ENCODE measurements at regions not wholly inside any gene's neighbourhood (a gene's known extent, or its start where the extent isn't known, plus 50 kb on each side); places are given as distances from the start of the nearest gene placed in this dataset.
"Not testable (repeated sequence)": the region's sequence is repeated elsewhere in the genome, so short reads cannot be mapped to it uniquely, and the experiment has no call there.

DNA sequence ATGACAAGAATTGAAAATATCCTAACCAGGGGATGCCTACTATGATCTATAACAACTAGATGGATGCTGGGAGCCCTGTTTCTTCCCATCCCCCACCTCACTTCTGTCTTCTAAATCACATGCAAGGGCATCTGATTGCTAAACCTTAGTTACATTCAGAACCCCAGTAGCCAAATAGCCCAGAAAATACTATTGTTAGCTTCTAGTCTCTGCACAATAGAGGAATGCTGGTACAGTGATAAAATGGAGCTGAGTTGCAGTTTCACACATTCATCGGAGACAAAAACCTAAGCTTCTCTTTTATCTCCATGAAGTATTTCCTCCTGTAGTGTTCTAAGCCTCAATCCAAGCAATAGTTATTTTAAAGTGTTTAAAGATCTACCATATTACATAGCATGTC, 942.9 kb downstream of the RPS29 start:
- no peak for DNase-seq (ENCODE audit: low read depth)
- in situ Hi-C loops (cut with HindIII; ENCODE audit: low pct_unique_long_range_greater_than_20kb, low sequenced_read_pairs) = no loop called here

DNA sequence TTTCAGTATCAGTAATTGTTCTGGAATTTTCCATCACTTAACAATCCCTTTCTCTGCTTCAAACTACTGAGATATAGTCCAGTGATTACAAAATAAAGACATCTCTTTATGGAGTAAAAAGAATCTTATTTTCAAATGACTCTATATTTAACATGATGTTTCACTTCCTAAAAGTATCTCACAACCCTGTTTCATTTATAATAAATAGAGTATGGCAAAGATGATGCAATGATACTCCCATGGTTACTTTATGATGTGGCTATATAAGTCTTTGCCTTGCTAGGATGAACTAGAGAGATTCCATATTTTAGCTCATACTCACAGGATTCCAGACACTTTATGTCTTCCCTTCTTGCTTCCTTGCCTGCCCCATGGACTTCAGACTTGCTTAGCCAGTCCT, 953.5 kb upstream of the MDGA2 start:
- in situ Hi-C loops (cut with HindIII; ENCODE audit: low pct_unique_long_range_greater_than_20kb, low sequenced_read_pairs) = no loop called here
- no peak for DNase-seq (ENCODE audit: low read depth)

DNA sequence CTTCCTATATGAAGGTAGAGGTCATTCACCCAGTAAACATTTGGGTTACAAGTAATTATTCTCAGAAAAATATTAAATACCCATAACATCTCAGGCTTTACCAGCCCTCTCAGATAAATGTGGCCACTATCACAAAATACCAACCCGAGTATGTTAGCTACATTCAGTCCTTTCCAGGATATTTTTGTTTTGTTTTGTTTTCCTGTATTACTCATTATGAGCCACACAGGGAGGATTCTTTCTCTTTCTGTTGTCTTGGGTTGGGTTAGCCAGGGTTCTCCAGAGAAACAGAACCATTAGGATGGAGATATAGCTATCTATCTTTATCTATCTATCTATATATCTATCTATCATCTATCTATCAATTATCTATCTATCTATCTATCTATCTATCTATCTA, 947.6 kb upstream of the MDGA2 start:
- in situ Hi-C loops (cut with HindIII; ENCODE audit: low pct_unique_long_range_greater_than_20kb, low sequenced_read_pairs) = no loop called here
- no peak for DNase-seq (ENCODE audit: low read depth)

DNA sequence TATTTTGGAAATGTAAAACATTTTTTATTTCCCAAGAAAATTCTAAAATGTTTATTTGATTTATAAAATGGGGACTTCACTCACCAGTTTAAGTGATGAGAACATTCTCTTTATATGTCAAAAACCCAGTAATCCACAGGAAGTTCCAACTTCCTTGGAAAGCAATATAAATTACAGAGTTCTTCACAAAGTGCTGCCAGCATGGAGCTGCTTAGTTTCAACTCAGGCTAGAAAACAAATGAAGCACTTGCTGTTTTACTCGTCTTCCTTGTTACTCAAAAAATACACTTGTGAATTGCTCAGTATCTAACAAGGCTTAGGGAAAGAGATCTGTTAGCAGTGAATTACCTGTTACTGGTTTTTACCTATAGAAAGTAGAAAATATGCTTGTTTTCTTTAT, 942.7 kb upstream of the MDGA2 start:
- no peak for DNase-seq (ENCODE audit: low read depth)
- in situ Hi-C loops (cut with HindIII; ENCODE audit: low pct_unique_long_range_greater_than_20kb, low sequenced_read_pairs) = no loop called here

DNA sequence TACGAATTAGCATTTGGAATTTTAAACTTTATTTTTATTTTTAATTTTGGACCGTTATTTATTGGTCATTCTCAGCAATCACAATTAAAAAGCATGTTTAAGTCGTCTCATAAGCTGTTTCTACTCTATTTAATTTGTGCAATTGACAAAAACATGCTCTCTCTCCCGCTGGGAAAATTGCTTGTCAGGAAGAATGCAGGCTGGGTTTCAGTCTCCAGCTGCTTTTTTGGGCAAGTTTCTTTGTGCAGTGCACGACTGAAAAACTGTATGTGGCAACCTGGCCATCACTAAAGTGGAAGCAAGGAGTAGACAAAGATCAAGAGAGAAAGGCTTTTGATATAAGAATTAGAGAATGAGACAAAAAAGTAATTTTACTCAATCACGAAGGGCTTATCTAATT, 941.5 kb upstream of the MDGA2 start:
- no peak for DNase-seq (ENCODE audit: low read depth)
- in situ Hi-C loops (cut with HindIII; ENCODE audit: low pct_unique_long_range_greater_than_20kb, low sequenced_read_pairs) = no loop called here

DNA sequence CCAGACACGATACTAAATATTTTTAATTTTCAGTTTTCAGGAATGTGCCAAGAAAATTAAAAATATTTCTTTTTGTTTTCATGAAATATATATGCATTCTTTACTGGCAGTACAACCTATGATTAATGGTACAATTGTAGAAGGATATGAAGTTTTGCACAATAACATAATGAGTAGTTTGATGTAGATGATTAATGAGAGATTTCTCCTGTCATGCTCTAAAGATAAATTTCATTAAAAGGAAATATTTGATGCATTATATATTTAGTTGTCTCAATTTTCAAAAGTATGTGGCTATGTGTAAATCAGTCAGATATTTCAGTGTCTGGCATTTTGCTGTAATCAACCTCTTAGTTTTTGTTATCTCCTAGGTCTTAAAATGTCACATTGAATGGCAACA, 940.2 kb upstream of the MDGA2 start:
- no peak for DNase-seq (ENCODE audit: low read depth)
- in situ Hi-C loops (cut with HindIII; ENCODE audit: low pct_unique_long_range_greater_than_20kb, low sequenced_read_pairs) = no loop called here

DNA sequence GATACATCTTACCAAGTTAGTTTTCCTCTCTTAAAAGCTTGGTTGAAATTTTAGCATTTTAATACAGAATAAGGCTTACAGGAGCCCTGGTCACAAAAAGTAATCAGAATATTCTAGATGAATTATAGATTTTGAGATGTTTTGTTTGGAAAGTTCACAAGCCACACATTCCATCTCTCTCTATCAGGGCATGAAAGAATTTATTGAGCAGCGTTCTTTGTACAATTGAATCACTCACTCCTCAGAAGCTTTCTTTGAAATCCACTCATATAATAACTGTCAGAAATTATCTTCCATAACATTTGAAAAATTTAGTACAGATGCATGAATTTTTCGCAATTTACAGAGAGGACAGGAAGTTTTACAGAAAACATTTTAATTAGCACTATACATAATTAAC, 938.6 kb upstream of the MDGA2 start:
- no peak for DNase-seq (ENCODE audit: low read depth)
- in situ Hi-C loops (cut with HindIII; ENCODE audit: low pct_unique_long_range_greater_than_20kb, low sequenced_read_pairs) = no loop called here

DNA sequence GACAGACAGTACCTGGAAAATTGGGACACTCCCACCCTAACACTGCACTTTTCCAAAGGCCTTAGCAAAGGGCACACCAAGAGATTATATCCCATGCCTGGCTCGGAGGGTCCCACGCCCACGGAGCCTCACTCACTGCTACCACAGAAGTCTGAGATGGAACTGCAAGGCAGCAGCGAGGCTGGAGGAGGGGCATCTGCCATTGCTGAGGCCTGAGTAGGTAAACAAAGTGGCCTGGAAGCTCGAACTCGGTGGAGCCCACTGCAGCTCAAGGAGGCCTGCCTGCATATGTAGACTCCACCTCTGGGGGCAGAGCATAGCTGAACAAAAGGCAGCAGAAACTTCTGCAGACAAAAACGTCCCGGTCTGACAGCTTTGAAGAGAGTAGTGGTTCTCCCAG, 931.6 kb upstream of the MDGA2 start:
- DNase-seq (ENCODE audit: low read depth); in situ Hi-C loops (cut with HindIII; ENCODE audit: low pct_unique_long_range_greater_than_20kb, low sequenced_read_pairs): not testable (repeated sequence)

DNA sequence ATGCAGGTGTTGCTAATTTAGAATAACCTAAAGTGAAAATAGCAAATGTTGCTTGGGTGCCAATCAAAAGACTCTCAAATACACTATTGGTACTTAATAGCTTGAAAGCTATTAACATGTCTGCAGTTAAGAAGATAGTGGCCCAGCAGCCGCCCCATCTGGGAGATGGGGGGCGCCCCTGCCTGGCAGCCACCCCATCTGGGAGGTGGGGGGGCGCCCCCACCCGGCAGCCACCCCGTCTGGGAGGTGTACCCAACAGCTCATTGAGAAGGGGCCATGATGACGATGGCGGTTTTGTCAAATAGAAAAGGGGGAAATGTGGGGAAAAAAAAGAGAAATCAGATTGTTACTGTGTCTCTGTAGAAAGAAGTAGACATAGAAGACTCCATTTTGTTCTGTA, 923.1 kb upstream of the MDGA2 start:
- DNase-seq (ENCODE audit: low read depth) = no peak
- in situ Hi-C loops (cut with HindIII; ENCODE audit: low pct_unique_long_range_greater_than_20kb, low sequenced_read_pairs) = no loop called here

DNA sequence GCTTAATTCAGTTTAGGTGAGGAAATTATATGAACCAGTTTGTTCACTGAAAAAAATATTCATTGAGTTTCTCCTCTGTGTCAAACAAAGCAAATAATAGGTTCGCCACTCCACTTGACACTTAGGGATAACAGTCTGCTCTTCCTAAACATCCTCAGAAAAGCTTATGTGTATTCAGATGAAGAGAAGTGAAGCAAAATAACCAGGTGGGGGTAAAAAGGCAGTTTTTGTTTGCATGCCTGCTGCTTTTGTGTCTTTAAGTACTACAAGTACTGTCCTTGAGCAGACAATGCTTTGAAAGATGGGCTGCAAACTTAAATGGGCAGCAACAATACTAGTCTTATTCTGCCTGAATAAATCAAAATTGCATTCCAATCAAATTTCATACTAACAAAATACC, 910.7 kb upstream of the MDGA2 start:
- in situ Hi-C loops (cut with HindIII; ENCODE audit: low pct_unique_long_range_greater_than_20kb, low sequenced_read_pairs) = no loop called here
- no peak for DNase-seq (ENCODE audit: low read depth)

DNA sequence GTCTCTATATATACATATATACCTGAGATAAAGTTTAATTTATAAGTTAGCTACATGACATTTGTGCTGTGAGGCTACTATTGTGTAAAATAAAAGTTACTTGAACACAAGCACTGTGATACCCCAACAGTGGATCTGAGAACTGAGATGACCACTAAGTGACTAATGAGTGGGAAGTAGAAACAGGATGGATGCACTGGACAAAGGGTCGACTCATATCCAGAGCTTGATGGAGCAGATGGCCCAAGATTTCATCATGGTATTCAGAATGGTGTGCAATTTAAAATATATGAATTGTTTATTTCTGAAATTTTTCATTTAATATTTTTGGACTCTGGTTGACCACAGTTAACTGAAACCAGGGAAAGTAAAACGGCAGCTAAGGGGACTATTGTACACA, 908.6 kb upstream of the MDGA2 start:
- in situ Hi-C loops (cut with HindIII; ENCODE audit: low pct_unique_long_range_greater_than_20kb, low sequenced_read_pairs) = no loop called here
- no peak for DNase-seq (ENCODE audit: low read depth)

DNA sequence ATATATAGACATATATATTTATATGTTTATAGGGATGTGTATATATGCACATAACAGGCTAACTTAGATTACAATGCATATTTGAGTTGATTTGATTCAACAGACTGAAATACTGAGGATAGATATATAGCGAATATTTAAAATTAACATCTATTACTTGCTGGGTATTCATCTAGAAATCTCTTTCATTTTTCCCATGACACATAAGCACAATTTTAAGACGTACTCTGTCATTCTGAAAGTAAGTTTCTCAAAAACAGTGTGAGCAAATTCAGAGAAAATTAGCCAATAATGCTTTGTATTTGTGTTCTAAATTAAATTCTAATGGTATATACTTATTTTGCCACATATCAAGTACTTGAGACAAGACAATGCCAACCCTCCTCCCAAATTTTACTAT, 907.5 kb upstream of the MDGA2 start:
- no peak for DNase-seq (ENCODE audit: low read depth)
- in situ Hi-C loops (cut with HindIII; ENCODE audit: low pct_unique_long_range_greater_than_20kb, low sequenced_read_pairs) = no loop called here

DNA sequence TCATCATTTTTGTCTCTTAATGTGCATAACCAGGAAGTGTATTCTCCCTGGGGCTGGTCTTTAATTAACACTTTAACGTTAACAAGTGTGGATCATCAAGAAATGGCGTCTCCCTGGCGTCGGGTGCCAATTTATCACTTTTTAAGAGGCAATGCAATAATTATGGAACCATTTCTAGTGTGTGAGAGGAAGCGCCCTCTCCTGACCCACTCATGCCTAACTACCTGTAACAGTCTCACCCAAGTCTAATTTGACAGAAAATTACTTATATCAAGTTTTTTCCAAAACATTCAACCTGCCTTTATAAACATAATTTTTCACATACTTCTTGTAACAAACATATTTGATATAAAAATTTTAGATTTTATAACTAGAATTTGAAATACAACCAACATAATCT, 905.3 kb upstream of the MDGA2 start:
- in situ Hi-C loops (cut with HindIII; ENCODE audit: low pct_unique_long_range_greater_than_20kb, low sequenced_read_pairs) = no loop called here
- DNase-seq (ENCODE audit: low read depth) = no peak

DNA sequence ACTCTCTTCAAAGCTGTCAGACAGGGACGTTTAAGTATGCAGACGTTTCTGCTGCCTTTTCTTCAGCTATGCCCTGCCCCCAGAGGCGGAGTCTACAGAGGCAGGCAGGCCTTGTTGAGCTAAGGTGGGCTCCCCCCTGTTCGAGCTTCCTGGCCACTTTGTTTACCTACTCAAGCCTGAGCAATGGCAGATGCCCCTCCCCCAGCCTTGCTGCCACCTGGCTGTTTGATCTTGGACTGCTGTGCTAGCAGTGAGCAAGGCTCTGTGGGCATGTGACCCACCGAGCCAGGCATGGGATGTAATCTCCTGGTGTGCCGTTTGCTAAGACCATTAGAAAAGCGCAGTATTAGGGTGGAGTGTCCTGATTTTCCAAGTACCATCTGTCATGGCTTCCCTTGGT, 900.4 kb upstream of the MDGA2 start:
- in situ Hi-C loops (cut with HindIII; ENCODE audit: low pct_unique_long_range_greater_than_20kb, low sequenced_read_pairs) = no loop called here
- no peak for DNase-seq (ENCODE audit: low read depth)

DNA sequence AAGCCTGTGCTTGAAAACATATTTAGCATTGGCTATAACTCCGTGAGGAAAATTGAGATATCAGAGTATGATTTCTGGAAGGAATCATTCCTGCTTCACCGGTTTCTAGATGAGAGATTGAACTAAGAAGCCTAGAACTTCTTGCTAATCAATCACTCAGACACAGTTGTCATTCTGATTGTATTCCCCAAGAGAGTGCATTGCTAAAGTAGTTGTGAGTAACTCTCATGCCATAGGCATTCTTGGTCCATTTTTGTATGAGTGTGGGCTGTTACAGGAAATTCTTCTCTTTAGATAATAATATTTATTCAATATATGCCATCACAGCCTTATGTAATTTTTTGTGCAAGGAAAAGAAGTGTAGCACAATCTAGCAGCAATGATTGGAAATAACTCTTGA, 893.3 kb upstream of the MDGA2 start:
- in situ Hi-C loops (cut with HindIII; ENCODE audit: low pct_unique_long_range_greater_than_20kb, low sequenced_read_pairs) = no loop called here
- no peak for DNase-seq (ENCODE audit: low read depth)

DNA sequence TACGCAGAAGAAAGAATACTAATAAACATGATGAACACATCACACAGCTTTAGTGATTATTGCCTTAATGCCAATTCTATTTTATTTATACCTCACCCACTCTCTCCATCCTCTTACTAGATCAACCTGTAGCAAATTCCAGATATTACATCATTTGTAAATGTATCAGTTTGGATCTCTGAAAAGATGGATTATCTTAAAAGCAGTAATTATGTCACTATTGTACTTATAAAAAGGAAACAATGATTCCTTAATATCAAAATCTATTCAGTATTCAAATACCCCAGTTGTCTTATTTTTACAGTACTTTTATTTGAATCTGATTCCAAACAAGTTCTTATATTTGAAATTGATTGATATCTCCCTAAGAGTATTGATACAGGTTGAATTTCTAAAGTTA, 892.8 kb upstream of the MDGA2 start:
- in situ Hi-C loops (cut with HindIII; ENCODE audit: low pct_unique_long_range_greater_than_20kb, low sequenced_read_pairs) = no loop called here
- no peak for DNase-seq (ENCODE audit: low read depth)

DNA sequence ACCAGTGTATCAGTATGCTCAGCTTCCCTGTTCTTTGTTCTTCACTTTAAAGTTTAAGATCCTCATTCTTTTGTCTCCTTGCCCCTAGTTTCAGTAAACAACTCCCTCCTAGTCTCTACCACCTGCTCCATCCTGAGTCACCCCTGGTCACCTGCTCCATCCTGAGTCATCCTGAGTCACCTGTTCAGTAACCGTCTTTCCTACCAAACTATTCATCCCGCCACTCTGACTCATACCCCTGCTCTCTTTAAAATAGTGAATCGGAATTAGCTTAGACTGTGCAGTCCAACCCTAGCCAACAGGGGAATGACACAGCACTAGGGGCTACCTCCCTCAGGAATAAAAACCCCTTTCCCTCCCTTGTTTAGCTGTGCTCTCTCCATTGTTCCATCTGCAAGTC, 888.1 kb upstream of the MDGA2 start:
- in situ Hi-C loops (cut with HindIII; ENCODE audit: low pct_unique_long_range_greater_than_20kb, low sequenced_read_pairs) = no loop called here
- DNase-seq (ENCODE audit: low read depth) = peak; percentile 88

DNA sequence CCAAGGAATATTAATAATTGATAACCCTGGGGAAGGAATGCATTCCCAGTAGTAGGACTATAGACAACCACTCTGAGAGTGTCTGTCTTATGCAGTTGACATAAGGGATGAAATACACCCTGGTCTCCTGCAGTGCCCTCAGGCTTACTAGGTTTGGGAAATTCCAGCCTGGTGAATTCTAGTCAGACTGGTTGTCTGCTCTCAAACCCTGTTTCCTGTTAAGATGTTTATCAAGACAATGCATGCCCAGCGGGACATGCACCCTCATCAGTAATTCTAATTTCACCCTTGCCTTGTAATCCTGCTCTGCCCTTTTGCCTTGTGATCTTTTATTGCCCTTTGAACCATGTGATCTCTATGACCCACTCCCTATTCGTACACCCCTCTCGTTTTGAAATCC, 886.0 kb upstream of the MDGA2 start:
- DNase-seq (ENCODE audit: low read depth); in situ Hi-C loops (cut with HindIII; ENCODE audit: low pct_unique_long_range_greater_than_20kb, low sequenced_read_pairs): not testable (repeated sequence)

DNA sequence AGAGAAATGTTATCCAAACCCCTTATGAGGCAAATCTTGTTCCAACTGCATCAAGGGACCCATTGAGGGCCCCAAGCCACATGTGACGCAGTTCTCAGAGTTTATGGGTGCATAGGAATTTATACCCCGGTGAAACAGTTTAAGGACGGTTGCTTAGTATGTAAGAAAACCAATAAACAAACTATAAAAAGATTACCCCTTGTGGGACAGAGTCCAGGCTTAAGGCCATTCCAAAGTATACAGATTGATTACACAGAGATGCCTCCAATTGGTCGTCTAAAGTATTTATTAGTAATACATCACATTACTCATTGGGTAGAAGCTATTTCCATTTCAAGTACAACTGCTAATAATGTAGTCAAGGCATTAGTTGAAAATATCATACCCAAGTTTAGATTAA, 885.0 kb upstream of the MDGA2 start:
- in situ Hi-C loops (cut with HindIII; ENCODE audit: low pct_unique_long_range_greater_than_20kb, low sequenced_read_pairs) = no loop called here

DNA sequence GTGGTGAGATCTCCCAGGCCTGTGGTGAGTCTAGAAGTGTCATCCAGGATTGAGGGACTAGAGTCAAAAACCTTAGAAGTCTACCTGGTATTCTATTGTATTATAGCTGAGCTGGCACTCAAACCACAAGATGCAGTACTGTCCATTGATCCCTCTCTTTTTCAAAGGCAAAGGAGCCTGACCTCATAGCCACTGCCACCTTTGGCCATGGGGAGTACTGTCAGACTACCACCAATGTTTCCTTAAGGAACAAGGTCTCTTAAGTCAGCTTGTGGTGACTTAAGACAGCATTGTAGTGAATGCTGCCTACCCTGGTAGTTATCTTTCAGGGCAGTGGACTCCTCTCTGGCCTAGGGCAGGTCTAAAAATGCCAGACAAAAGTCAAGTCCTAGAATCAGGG, 878.0 kb upstream of the MDGA2 start:
- DNase-seq (ENCODE audit: low read depth) = no peak
- in situ Hi-C loops (cut with HindIII; ENCODE audit: low pct_unique_long_range_greater_than_20kb, low sequenced_read_pairs) = no loop called here

More for the DNA sequence above, 885.0 kb upstream of the MDGA2 start:
- no peak for DNase-seq (ENCODE audit: low read depth)

DNA sequence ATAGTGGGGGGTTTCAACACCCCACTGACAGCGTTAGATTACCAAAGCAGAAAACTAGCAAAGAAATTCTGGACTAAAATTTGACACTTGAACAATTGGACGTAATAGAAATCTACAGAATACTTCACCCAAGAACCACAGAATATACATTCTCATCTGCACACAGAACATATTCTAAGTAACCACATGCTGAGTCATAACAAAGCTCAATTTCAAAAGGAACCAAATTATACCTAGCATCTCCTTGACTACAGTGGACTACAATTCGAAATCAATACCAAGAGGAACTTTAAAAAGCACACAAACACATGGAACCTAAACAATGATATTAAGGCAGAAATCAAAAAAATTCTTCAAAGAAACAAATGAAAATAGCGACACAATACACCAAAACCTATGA, 871.6 kb upstream of the MDGA2 start:
- no peak for DNase-seq (ENCODE audit: low read depth)
- in situ Hi-C loops (cut with HindIII; ENCODE audit: low pct_unique_long_range_greater_than_20kb, low sequenced_read_pairs) = no loop called here
